Left renal cortex interstitium (tissue), 4 donors: ENCODE measurements at regions not wholly inside any gene's neighbourhood (a gene's known extent, or its start where the extent isn't known, plus 50 kb on each side); places are given as distances from the start of the nearest gene placed in this dataset.

Experiments used
- DNase-seq, 4 donors: peaks; one replicate each; pipeline ENCODE4 v3.0.0-alpha.2; 2013; ENCODE audit warnings: low read depth in 4 of 4, low spot score in 2 of 4, missing footprints in 1 of 4

- DNase-seq = no peak
Measured at GRCh38 chr9:135006911-135007570, 80.4 kb upstream of the OLFM1 start.

- no peak for DNase-seq
Measured at GRCh38 chr9:135007601-135008000, 79.9 kb upstream of the OLFM1 start.

GRCh38 chr9:135008416-135008815 is 79.1 kb upstream of the OLFM1 start:
- DNase-seq = no peak

- no peak for DNase-seq
Measured at GRCh38 chr9:135009051-135009560, 78.4 kb upstream of the OLFM1 start.

- DNase-seq = no peak
Measured at GRCh38 chr9:135009794-135010585, 77.5 kb upstream of the OLFM1 start.

GRCh38 chr9:135010586-135010860 is 76.9 kb upstream of the OLFM1 start:
- no peak for DNase-seq

- DNase-seq = peak in 1 of 4 donors; percentile 10
Measured at GRCh38 chr9:135010921-135011320, 76.5 kb upstream of the OLFM1 start.

GRCh38 chr9:135012166-135012565 is 75.3 kb upstream of the OLFM1 start:
- no peak for DNase-seq

- no peak for DNase-seq
Measured at GRCh38 chr9:135014311-135015010, 73.0 kb upstream of the OLFM1 start.

GRCh38 chr9:135015096-135015495 is 72.4 kb upstream of the OLFM1 start:
- DNase-seq = no peak

GRCh38 chr9:135015565-135015964 is 71.9 kb upstream of the OLFM1 start:
- no peak for DNase-seq

- DNase-seq = no peak
Measured at GRCh38 chr9:135016037-135016640, 71.3 kb upstream of the OLFM1 start.

- DNase-seq = no peak
Measured at GRCh38 chr9:135016876-135017275, 70.6 kb upstream of the OLFM1 start.

GRCh38 chr9:135017899-135018298 is 69.6 kb upstream of the OLFM1 start:
- no peak for DNase-seq

- no peak for DNase-seq
Measured at GRCh38 chr9:135018306-135018915, 69.1 kb upstream of the OLFM1 start.

- DNase-seq = no peak
Measured at GRCh38 chr9:135019224-135019623, 68.2 kb upstream of the OLFM1 start.

- DNase-seq = no peak
Measured at GRCh38 chr9:135020481-135021392, 66.7 kb upstream of the OLFM1 start.

GRCh38 chr9:135021393-135021789 is 66.1 kb upstream of the OLFM1 start:
- no peak for DNase-seq

- no peak for DNase-seq
Measured at GRCh38 chr9:135022191-135022870, 65.1 kb upstream of the OLFM1 start.
